ENCODE measurements at regions not wholly inside any gene's neighbourhood (a gene's known extent, or its start where the extent isn't known, plus 50 kb on each side); places are given as distances from the start of the nearest gene placed in this dataset.

DNA sequence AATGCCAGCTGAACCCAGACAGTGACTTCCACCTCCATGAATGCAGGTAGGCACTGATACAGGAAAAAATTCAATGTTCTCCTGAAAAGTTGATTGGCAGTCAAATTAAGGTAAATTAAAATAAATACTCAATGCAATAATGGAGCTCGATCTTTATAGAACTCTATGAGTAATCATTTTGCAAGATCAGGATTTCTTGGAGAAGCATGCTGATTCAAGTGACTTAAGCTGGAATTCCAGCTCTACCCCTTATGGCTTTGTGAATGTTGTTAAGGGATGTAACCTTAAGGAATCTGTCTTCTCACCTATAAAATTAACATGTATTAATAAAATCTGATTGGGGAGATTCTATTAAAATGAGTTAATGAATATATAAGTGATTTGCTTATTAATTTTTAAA is 145.1 kb downstream of the QPCT start:
- no peak overlapping the region for H3K4me3 Mint-ChIP-seq

DNA sequence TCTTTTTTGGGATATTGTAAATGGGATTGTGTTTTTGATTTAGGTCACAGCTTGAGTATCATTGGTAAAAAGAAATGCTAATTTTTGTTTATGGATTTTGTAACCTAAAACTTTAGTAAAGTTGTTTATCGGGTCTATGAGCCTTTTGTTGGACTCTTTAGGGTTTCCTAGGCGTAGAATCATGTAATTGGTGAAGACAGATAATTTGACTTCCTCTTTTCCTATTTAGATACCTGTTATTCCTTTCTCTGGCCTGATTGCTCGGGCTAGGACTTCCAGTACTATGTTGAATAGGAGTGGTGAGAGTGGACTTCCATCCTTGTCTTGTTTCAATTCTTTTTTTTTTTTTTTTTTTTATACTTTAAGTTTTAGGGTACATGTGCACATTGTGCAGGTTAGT is 149.0 kb downstream of the QPCT start:
- Mint-ChIP-seq H3K4me1 (ENCODE audit: low read depth in 2 of 2) (no peaks in the 10 kb centered on the region), H3K27me3 (peaks cover 0 to 7% of the 10 kb centered on the region in 2 donors), H3K27ac (no peak overlapping the region), H3K36me3 (ENCODE audit: insufficient read depth) (no peaks in the 10 kb centered on the region), H3K4me3 (no peak overlapping the region), H3K9me3 (no peaks in the 10 kb centered on the region)
- DNase-seq (no peak), ATAC-seq (replicated peaks) (no peak)

More for the DNA sequence above, 145.1 kb downstream of the QPCT start:
- Mint-ChIP-seq H3K36me3 (ENCODE audit: insufficient read depth) (no peaks in the 10 kb centered on the region), H3K9me3 (no peaks in the 10 kb centered on the region), H3K4me1 (ENCODE audit: low read depth in 2 of 2) (no peaks in the 10 kb centered on the region), H3K27me3 (peaks cover 0 to 6% of the 10 kb centered on the region in 2 donors), H3K27ac (no peak overlapping the region)
- no peak for DNase-seq
- ATAC-seq (replicated peaks), result no peak

DNA sequence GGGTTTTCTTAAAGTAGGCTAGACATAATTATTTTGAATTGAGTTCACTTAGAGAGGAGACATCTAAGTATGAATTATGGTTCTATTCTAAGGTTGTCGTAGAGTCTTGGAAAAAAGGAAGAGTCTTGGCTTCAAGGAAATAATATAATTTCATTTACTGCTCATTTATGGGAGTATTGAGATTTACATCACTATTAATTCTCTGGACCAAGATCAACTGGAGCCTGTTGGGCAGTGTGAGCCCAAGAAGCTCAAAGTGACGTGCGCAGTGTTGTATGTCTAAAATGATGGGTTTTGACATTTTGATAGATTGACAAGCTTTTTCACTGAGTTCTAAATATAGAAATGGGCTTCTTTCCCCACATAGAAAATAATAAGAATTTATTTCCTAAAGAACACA is 154.7 kb downstream of the QPCT start:
- ATAC-seq (replicated peaks) (no peak), DNase-seq (no peak)
- H3K27ac Mint-ChIP-seq, result no peak overlapping the region
- no peaks in the 10 kb centered on the region for H3K9me3 Mint-ChIP-seq
- H3K27me3 Mint-ChIP-seq, result peaks cover 23 to 26% of the 10 kb centered on the region in 2 donors
- H3K4me1 Mint-ChIP-seq (ENCODE audit: low read depth in 2 of 2), result no peaks in the 10 kb centered on the region
- no peaks in the 10 kb centered on the region for H3K36me3 Mint-ChIP-seq (ENCODE audit: insufficient read depth)
- H3K4me3 Mint-ChIP-seq, result no peak overlapping the region

DNA sequence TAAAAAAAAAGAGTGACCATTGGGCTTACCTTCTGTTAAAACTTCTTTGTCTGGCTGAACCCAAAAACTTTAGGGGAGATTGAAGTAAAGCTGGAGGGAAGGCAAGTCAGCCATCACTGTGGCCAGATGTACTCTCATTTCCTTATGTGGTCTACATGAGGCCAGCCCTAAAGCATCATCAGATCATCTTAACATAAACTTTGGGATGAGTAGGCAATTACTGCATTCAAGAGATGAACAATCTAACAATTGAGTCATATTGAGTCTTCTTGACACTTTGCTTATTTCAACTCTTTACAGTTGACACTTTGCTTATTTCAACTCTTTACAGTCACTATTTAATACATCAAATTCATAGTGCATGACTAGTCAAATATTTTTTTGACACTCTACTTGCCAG is 155.6 kb downstream of the QPCT start:
- H3K27ac Mint-ChIP-seq, result no peak overlapping the region
- DNase-seq, result no peak
- H3K36me3 Mint-ChIP-seq (ENCODE audit: insufficient read depth), result no peaks in the 10 kb centered on the region
- H3K27me3 Mint-ChIP-seq, result peaks cover 23 to 26% of the 10 kb centered on the region in 2 donors
- no peaks in the 10 kb centered on the region for H3K4me1 Mint-ChIP-seq (ENCODE audit: low read depth in 2 of 2)
- H3K9me3 Mint-ChIP-seq, result no peaks in the 10 kb centered on the region
- H3K4me3 Mint-ChIP-seq, result no peak overlapping the region
- no peak for ATAC-seq (replicated peaks)

DNA sequence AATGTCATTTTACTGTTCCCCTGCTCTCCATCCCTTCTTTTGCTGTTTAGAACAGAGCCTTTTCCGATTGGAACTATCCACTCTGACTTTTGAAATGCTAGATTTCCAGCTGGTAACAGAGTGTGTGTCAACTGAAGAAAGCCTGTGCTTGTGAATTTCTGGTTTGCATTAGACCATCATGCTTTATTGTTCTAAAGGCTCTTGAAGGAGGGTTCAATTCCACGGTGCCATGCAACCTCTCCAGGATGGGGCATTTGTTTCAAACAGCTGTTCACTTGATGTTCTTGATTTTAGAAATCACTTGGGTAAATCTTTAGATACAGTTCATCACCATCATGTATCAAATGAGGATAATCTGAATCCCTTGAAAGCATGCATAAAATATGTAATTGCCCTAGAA is 156.7 kb downstream of the QPCT start:
- H3K9me3 Mint-ChIP-seq, result no peaks in the 10 kb centered on the region
- no peak overlapping the region for H3K4me3 Mint-ChIP-seq
- ATAC-seq (replicated peaks) (no peak), DNase-seq (no peak)
- H3K27me3 Mint-ChIP-seq, result peaks cover 23 to 26% of the 10 kb centered on the region in 2 donors
- H3K36me3 Mint-ChIP-seq (ENCODE audit: insufficient read depth), result no peaks in the 10 kb centered on the region
- no peak overlapping the region for H3K27ac Mint-ChIP-seq
- H3K4me1 Mint-ChIP-seq (ENCODE audit: low read depth in 2 of 2), result peaks cover 0 to 3% of the 10 kb centered on the region in 2 donors

DNA sequence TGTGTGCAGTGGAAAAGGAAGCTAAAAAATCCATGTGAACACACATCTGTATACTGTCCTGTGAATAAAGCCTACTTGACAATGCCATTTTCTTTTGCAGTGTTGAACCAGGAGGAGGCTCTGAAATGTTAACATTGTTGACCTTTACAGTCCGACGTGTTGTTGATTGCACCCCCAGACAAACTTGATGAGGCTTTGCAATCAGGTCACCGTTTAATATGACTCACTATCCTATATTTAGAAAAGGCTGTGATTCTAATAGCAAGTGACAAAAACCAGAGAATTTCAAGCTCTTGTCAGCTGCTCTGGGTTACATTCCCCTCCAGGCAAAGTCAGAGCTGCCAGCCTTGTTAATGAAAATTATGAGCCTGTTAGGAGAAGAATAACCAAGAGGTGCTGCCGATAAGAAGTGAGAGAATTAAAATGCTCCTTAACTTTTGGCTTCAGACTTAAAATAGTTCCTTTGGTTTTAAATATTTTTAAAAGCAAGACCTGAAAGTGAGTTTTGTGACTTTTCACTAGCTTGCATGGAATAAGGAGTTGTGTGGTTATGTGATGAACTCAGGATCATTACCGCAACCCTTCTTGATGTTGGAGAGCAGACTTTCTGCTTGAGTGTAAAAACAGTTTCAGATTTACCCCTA is 162.1 kb downstream of the QPCT start:
- Mint-ChIP-seq H3K4me3 (no peak overlapping the region), H3K27me3 (peaks cover 10 to 15% of the 10 kb centered on the region in 2 donors), H3K9me3 (no peaks in the 10 kb centered on the region), H3K4me1 (ENCODE audit: low read depth in 2 of 2) (peaks cover 2 to 3% of the 10 kb centered on the region in 2 donors), H3K36me3 (ENCODE audit: insufficient read depth) (no peaks in the 10 kb centered on the region), H3K27ac (no peak overlapping the region)
- ATAC-seq (replicated peaks), result no peak
- DNase-seq, result no peak

DNA sequence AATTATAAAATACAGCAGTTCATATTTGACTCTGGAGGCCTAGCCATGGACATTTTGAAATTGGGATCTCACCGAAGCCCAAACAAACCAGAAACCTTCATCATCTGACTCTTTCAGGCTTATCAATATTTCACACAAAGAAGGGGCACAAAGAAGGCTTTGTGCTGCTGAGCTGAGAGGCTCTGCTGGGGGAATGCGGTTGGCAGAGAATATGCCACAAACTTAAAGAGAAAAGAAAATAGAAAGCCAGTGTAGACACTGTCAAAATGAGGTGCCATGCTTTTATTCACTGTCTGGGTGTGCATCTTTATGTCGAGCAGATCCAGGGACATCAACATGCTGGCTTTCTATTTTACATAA is 162.6 kb downstream of the QPCT start:
- Mint-ChIP-seq H3K4me3 (no peak overlapping the region), H3K9me3 (no peaks in the 10 kb centered on the region), H3K36me3 (ENCODE audit: insufficient read depth) (no peaks in the 10 kb centered on the region), H3K27ac (no peak overlapping the region), H3K27me3 (peaks cover 6 to 10% of the 10 kb centered on the region in 2 donors), H3K4me1 (ENCODE audit: low read depth in 2 of 2) (peaks cover 2 to 3% of the 10 kb centered on the region in 2 donors)
- DNase-seq (no peak), ATAC-seq (replicated peaks) (no peak)

DNA sequence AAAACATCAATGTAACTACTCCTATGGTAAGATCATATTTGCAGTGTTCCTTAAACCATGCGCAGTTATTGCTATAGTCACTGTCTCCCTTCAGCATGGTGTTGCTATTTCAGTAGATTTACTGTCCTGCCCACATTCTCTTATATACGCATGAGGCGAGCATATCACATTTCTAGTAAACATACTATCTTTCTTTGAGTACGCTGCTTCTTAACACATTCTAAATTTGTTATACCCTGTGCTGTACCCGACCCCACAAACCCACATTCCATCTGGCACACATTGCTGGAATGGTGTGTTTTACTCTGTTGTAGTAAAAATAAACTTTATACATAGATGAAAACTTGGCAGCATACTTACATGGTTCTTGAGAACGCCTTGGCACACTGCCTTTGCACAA is 163.3 kb downstream of the QPCT start:
- Mint-ChIP-seq H3K27me3 (peaks cover 4% of the 10 kb centered on the region in 2 donors), H3K36me3 (ENCODE audit: insufficient read depth) (no peaks in the 10 kb centered on the region), H3K27ac (no peak overlapping the region), H3K4me3 (no peak overlapping the region), H3K4me1 (ENCODE audit: low read depth in 2 of 2) (peaks cover 2 to 3% of the 10 kb centered on the region in 2 donors), H3K9me3 (no peaks in the 10 kb centered on the region)
- DNase-seq (no peak), ATAC-seq (replicated peaks) (no peak)

DNA sequence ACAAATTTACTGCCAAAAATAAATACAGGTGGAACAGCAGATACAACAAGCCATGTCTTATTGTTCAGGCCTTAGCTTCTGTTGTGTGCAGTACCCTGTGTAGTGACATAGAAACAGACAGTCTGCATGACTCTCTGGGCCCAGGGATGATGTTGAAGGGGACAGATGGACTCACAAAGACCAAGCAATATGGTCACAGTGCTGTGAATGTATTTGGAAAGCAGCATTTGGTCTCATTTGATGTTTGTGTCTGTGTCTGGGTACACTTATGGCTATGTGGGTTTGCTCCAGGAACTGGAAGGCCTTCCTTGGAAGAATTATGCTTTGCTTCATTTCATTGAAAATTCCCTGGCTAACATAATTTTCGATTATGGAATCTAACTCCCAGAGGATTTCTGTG is 158.5 kb downstream of the CDC42EP3 start:
- Mint-ChIP-seq H3K36me3 (ENCODE audit: insufficient read depth) (no peaks in the 10 kb centered on the region), H3K4me3 (no peak overlapping the region), H3K4me1 (ENCODE audit: low read depth in 2 of 2) (no peaks in the 10 kb centered on the region), H3K9me3 (no peaks in the 10 kb centered on the region), H3K27me3 (no peaks in the 10 kb centered on the region), H3K27ac (no peak overlapping the region)
- ATAC-seq (replicated peaks) (no peak), DNase-seq (no peak)

DNA sequence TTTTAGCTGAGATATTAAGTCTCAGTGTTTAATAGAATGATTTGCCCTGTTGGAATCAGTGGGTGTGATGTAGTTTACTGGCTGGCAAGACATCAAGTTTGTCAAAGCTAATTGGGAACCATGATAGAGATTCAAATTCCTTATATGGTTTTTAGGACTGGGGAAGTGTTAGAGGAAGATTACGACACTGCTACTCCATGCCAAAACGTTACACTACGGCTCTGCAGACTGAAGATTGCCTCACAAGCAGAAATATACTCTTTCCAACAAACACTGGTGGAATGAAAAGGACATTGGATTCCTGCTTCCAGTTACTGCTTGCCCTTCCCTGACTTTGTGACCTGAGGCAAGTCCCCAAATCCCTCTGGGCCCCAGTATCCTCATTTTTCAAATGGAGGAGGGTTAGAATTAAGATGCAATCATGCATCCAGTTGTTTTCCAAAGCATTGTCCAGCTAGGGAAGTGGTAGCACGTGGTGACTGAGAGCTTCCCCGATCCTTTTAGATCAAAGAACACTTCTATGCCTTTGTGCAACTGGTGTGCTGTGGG is 147.6 kb downstream of the CDC42EP3 start:
- ATAC-seq (replicated peaks) (no peak), DNase-seq (no peak)
- Mint-ChIP-seq H3K27ac (no peak overlapping the region), H3K27me3 (peaks cover 6 to 9% of the 10 kb centered on the region in 2 donors), H3K4me1 (ENCODE audit: low read depth in 2 of 2) (no peaks in the 10 kb centered on the region), H3K9me3 (no peaks in the 10 kb centered on the region), H3K36me3 (ENCODE audit: insufficient read depth) (no peaks in the 10 kb centered on the region), H3K4me3 (no peak overlapping the region)

DNA sequence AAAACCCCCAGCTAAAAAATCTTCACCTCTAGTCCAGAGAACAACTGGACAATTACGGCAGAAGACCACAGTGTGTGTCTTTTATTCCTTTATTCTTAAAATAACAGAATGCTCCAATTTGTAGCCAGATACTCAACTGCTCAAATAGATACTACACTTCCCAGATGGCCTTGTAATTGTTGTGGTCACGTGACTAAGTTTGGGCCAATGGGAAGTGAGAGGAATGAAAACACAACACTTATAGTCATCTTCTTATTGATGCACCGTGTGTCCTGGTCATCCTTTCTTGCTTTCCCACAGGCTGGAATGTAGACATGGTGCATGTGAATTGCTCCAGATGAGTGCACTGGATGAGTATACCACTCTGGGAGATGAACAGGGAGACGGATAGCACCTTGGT is 145.1 kb downstream of the CDC42EP3 start:
- H3K27ac Mint-ChIP-seq, result no peak overlapping the region
- ATAC-seq (replicated peaks) (no peak), DNase-seq (no peak)
- no peaks in the 10 kb centered on the region for H3K4me1 Mint-ChIP-seq (ENCODE audit: low read depth in 2 of 2)
- H3K4me3 Mint-ChIP-seq, result no peak overlapping the region
- H3K36me3 Mint-ChIP-seq (ENCODE audit: insufficient read depth), result no peaks in the 10 kb centered on the region
- H3K9me3 Mint-ChIP-seq, result no peaks in the 10 kb centered on the region
- peaks cover 6 to 9% of the 10 kb centered on the region in 2 donors for H3K27me3 Mint-ChIP-seq

DNA sequence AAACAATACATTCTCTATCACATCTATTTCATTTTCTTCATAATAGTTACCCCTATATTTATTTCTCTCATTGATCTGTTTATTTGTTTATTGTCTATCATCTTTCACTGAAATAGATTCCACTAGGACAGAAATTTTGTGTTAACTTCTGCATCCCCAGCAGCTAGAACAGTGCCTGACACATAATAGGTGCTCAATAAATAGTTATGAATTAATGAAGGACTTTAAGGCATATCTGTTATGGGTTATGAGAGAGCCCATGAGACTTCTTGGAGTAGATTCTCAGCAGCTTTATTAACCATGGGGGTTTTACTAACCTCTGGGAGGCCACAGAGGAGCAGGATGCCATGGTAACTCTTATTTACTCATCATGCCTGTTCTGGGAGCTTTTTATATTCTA is 144.6 kb downstream of the CDC42EP3 start:
- DNase-seq (no peak), ATAC-seq (replicated peaks) (no peak)
- H3K36me3 Mint-ChIP-seq (ENCODE audit: insufficient read depth), result no peaks in the 10 kb centered on the region
- no peak overlapping the region for H3K4me3 Mint-ChIP-seq
- peaks cover 6% of the 10 kb centered on the region in 2 donors for H3K27me3 Mint-ChIP-seq
- no peaks in the 10 kb centered on the region for H3K9me3 Mint-ChIP-seq
- no peak overlapping the region for H3K27ac Mint-ChIP-seq
- no peaks in the 10 kb centered on the region for H3K4me1 Mint-ChIP-seq (ENCODE audit: low read depth in 2 of 2)

DNA sequence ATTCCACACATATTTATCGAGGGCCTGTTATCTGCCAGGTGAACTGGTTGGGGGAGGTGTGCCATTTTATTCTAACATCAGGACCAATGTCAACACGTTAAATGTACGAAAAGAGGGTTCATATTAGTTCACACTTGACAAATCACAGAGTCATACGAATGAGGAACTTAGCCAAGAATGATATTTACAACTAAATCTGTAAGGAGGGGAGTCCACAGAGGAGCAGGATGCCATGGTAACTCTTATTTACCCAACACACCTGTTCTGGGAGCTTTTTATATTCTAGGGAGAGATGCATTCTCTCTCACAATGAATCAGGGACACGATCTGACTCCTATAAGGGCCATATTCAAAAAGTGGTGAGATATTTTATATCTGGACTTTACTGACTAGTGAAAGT is 144.1 kb downstream of the CDC42EP3 start:
- no peak overlapping the region for H3K4me3 Mint-ChIP-seq
- H3K4me1 Mint-ChIP-seq (ENCODE audit: low read depth in 2 of 2), result no peaks in the 10 kb centered on the region
- no peak overlapping the region for H3K27ac Mint-ChIP-seq
- H3K27me3 Mint-ChIP-seq, result peaks cover 1 to 6% of the 10 kb centered on the region in 2 donors
- H3K36me3 Mint-ChIP-seq (ENCODE audit: insufficient read depth), result no peaks in the 10 kb centered on the region
- no peak for DNase-seq
- H3K9me3 Mint-ChIP-seq, result no peaks in the 10 kb centered on the region
- no peak for ATAC-seq (replicated peaks)

DNA sequence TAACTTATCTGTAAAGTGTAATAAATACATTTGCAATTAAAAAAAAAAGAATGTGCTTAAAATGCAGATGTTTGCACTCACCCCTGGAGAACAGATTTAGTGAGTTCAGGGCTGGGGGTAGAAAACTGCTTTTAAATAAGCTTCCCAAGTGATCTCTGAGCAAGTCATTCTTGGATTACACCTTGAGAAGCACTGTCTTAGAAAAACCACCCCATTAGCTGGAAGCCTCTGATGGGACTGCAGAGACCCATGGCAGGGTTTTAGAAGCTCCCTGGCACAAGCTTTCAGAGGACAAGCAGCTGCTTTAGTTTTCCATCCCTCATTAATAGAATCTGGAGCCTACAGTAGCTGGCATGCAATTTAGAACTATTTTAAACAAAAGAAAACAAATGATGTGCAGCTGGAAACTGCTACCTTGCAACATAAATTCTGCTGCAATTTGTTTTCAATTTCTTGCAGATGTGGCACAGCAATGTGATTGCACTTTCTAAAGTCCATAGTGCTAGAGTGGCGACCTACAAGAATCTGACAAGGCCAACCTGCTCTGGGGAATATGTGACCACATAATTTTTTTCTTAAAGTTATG is 141.5 kb downstream of the CDC42EP3 start:
- H3K27ac Mint-ChIP-seq, result no peak overlapping the region

More for the DNA sequence above, 141.5 kb downstream of the CDC42EP3 start:
- H3K9me3 Mint-ChIP-seq, result no peaks in the 10 kb centered on the region
- no peaks in the 10 kb centered on the region for H3K4me1 Mint-ChIP-seq (ENCODE audit: low read depth in 2 of 2)
- DNase-seq, result no peak
- H3K36me3 Mint-ChIP-seq (ENCODE audit: insufficient read depth), result no peaks in the 10 kb centered on the region
- H3K4me3 Mint-ChIP-seq, result no peak overlapping the region
- peaks cover 6 to 9% of the 10 kb centered on the region in 2 donors for H3K27me3 Mint-ChIP-seq
- no peak for ATAC-seq (replicated peaks)
